ENCODE measurements at regions not wholly inside any gene's neighbourhood (a gene's known extent, or its start where the extent isn't known, plus 50 kb on each side); places are given as distances from the start of the nearest gene placed in this dataset.

DNA sequence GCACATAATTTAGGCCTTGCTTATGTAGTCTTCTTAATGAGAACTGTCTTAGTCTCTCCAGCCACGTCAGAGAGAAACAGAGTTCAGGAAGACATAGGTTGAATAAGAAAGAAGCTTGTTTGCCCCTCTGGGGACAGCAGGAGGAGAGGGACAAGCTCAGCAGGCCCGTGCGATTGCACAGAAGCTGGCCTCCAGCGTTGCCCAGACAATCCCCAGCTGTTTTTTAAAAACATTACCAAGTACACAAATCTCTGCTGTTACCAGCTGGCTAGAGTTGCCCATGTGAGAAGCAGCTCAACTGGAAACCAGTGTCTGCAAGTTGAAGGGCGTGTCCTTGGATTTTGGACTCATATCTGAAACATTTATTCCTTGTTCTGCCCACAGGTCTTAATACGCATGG is 232.6 kb downstream of the EFCAB11 start:
- Histone ChIP-seq H3K27me3 (ENCODE audit: control insufficient read depth in 3 of 3, insufficient read depth in 3 of 3, low read length in 3 of 3) (no peaks in the 10 kb centered on the region), H3K27ac (ENCODE audit: low read depth in 1 of 3, low read length in 2 of 3) (no peak overlapping the region), H3K4me1 (ENCODE audit: control insufficient read depth in 3 of 3, insufficient read depth in 2 of 3, low read depth in 1 of 3, low read length in 2 of 3) (peaks cover 2 to 8% (median 2%) of the 10 kb centered on the region in 3 donors), H3K36me3 (ENCODE audit: control insufficient read depth in 3 of 3, insufficient read depth in 2 of 3, low read depth in 1 of 3, low read length in 3 of 3) (no peaks in the 10 kb centered on the region), H3K4me3 (ENCODE audit: low read depth in 1 of 3, low read length in 3 of 3) (no peak overlapping the region), H3K9me3 (ENCODE audit: control insufficient read depth in 2 of 2, insufficient read depth in 1 of 2, low read depth in 1 of 2, low read length in 1 of 2) (no peaks in the 10 kb centered on the region)
- DNase-seq: peak; percentile 56 to 71
- FAIRE-seq: no peak
- 24 to 52% (median 34%) methylated on average over 6 of the region's 6 CpGs for WGBS, 3 donors

DNA sequence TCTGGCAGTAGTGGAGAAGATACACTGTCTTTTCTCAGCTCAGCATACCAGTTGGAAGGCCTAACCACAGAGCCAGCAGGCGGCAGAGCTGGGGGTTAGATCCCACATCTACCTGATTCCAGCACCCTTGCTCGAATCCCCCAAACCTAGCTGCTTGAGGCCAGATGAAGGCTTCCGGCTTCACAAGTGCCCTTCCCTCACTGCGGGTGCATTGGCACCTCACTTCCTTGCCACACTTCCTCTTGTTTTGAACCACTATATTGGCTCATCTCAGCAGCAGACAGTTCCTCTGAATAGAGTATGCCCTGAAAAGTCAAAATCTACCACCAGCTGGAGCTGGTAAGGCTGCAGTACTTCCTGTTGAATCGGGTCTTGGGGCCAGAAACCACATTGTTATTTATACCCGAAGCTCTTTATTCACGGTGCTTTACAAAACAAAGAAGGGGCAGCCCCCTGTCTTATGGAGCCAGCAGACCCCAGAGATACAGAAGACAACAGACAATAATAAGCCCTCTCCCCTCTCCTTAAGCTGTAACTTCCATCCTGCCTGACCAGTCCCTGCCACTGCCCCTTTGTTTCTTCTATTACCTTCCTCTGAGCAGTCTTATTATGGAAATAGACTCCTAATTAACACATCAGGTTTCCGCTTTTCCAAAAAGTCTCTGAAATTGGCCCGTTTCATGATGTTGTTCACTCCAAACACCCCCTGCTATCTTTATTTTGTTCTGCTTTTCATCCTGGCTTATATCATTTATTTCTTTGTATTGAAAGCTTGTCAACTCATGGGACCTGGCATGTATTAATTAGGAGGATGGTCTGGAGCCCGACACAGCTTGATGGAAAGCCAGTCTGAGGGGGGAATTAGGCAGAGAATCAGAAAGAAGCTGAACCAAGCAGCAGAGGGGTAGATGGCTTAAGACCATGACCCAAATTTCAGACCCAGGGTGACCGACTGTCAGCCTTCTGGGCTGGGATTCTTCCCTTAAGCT is 233.5 kb downstream of the EFCAB11 start:
- Histone ChIP-seq H3K27ac (ENCODE audit: low read depth in 1 of 3, low read length in 2 of 3) (peak overlapping the region in 1 of 3 donors; percentile 41), H3K4me1 (ENCODE audit: control insufficient read depth in 3 of 3, insufficient read depth in 2 of 3, low read depth in 1 of 3, low read length in 2 of 3) (peaks cover 2 to 8% (median 2%) of the 10 kb centered on the region in 3 donors), H3K36me3 (ENCODE audit: control insufficient read depth in 3 of 3, insufficient read depth in 2 of 3, low read depth in 1 of 3, low read length in 3 of 3) (no peaks in the 10 kb centered on the region), H3K27me3 (ENCODE audit: control insufficient read depth in 3 of 3, insufficient read depth in 3 of 3, low read length in 3 of 3) (no peaks in the 10 kb centered on the region), H3K9me3 (ENCODE audit: control insufficient read depth in 2 of 2, insufficient read depth in 1 of 2, low read depth in 1 of 2, low read length in 1 of 2) (peaks cover 0 to 4% of the 10 kb centered on the region in 2 donors), H3K4me3 (ENCODE audit: low read depth in 1 of 3, low read length in 3 of 3) (no peak overlapping the region)
- whole genome bisulfite sequencing, 3 donors: 67 to 87% (median 79%) methylated on average over 11 of the region's 11 CpGs
- DNase-seq (peak in 1 of 2 donors; percentile 54), FAIRE-seq (no peak)

DNA sequence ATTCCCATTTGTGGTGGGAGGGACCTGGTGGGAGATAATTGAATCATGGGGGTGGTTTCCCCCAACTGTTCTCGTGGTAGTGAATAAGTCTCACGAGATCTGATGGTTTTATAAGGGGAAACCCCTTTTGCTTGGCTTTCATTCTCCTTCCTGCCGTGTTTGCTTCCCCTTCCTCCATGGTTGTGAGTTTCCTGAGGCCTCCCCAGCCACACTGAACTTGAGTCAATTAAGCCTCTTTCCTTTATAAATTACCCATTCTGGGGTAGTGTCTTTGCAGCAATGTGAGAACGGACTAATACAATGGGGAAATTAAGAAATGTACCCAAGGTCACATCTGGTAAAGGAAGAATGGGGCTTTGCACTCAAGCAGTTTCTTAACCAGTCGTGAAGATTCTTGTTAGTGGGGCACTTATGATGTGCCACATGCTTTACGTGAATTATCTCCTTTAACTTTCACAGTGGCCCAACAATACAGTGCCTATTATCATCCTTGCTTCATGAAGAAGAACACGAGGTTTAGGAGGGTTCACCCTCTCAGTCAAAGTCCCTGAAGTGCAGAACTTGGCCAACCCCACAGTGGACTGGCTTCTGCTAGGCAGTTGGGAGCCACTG is 234.3 kb downstream of the EFCAB11 start:
- DNase-seq (no peak), FAIRE-seq (no peak)
- no peaks in the 10 kb centered on the region for H3K27me3 ChIP-seq (ENCODE audit: control insufficient read depth in 3 of 3, insufficient read depth in 3 of 3, low read length in 3 of 3)
- 66 to 87% (median 74%) methylated on average over 7 of the region's 7 CpGs for WGBS, 3 donors
- peaks cover 2 to 8% (median 2%) of the 10 kb centered on the region in 3 donors for H3K4me1 ChIP-seq (ENCODE audit: control insufficient read depth in 3 of 3, insufficient read depth in 2 of 3, low read depth in 1 of 3, low read length in 2 of 3)
- H3K4me3 ChIP-seq (ENCODE audit: low read depth in 1 of 3, low read length in 3 of 3): no peak overlapping the region
- peaks cover 0 to 4% of the 10 kb centered on the region in 2 donors for H3K9me3 ChIP-seq (ENCODE audit: control insufficient read depth in 2 of 2, insufficient read depth in 1 of 2, low read depth in 1 of 2, low read length in 1 of 2)
- H3K27ac ChIP-seq (ENCODE audit: low read depth in 1 of 3, low read length in 2 of 3): peak overlapping the region in 1 of 3 donors; percentile 41
- no peaks in the 10 kb centered on the region for H3K36me3 ChIP-seq (ENCODE audit: control insufficient read depth in 3 of 3, insufficient read depth in 2 of 3, low read depth in 1 of 3, low read length in 3 of 3)

DNA sequence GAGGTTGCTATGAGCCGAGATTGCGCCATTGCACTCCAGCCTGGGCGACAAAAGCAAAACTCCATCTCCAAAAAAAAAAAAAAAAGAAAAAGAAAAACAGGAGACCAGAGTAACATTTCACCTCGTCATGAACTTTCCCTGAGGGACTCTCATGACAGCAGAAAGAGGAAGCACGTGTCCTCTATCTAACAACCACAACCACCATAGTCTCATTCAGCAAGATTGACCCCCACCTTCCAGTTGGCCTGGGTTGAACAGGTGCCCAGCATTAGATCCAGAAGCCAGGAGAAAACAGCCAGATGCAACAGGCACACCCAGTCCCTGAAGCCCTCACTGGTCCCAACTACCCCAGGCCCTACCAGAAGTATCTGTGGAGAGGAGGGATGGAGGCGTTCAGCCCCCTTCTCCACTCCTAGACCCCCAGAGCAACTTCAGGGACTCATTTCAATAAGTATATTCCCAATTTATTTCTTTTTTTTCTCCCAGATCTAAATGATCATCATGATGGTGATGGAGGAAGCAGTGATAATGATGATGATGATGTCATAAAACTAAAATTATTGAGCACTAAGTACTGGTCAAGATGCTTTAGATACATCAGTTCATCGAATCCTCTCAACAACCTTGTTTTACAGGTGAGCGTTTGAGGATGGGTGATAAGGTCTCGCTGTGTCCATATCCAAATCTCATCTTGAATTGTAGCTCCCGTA is 235.0 kb downstream of the EFCAB11 start:
- H3K4me1 ChIP-seq (ENCODE audit: control insufficient read depth in 3 of 3, insufficient read depth in 2 of 3, low read depth in 1 of 3, low read length in 2 of 3): peaks cover 2 to 8% (median 2%) of the 10 kb centered on the region in 3 donors
- 87 to 94% (median 93%) methylated on average over 8 to 10 of the region's 10 CpGs for WGBS, 3 donors
- no peak for DNase-seq
- no peaks in the 10 kb centered on the region for H3K36me3 ChIP-seq (ENCODE audit: control insufficient read depth in 3 of 3, insufficient read depth in 2 of 3, low read depth in 1 of 3, low read length in 3 of 3)
- H3K27me3 ChIP-seq (ENCODE audit: control insufficient read depth in 3 of 3, insufficient read depth in 3 of 3, low read length in 3 of 3): no peaks in the 10 kb centered on the region
- H3K4me3 ChIP-seq (ENCODE audit: low read depth in 1 of 3, low read length in 3 of 3): no peak overlapping the region
- no peak for FAIRE-seq
- peaks cover 0 to 4% of the 10 kb centered on the region in 2 donors for H3K9me3 ChIP-seq (ENCODE audit: control insufficient read depth in 2 of 2, insufficient read depth in 1 of 2, low read depth in 1 of 2, low read length in 1 of 2)
- H3K27ac ChIP-seq (ENCODE audit: low read depth in 1 of 3, low read length in 2 of 3): no peak overlapping the region

DNA sequence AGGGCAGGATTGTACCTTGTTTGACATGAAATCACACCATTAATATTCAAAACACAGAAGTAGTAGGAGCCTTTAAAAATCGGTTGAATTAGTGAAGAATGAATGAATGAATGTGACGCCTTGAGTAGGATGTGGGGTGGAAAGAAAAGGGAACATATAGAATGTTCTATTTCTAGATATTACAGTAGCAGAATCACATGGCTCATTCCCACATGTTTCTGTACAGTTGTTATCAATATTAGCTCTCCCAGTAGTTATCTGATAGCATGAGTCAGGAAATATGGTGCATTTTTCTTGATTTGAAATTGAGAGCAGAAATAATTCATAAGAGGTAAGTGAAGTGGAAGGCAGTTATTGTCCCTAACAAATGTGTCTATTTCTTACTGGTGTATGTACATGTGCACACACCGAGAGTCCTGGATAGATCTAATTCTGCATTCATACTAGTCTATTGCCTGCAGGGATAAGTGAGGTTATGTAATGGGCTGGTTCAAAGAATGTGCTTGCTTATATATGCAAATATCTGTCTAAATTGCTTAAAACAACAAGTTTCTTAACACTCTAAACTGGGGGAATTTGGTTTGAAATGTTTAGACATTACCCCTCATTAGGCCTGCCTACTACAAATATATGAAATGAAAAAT is 245.4 kb downstream of the EFCAB11 start:
- Histone ChIP-seq H3K27me3 (ENCODE audit: control insufficient read depth in 3 of 3, insufficient read depth in 3 of 3, low read length in 3 of 3) (no peaks in the 10 kb centered on the region), H3K4me1 (ENCODE audit: control insufficient read depth in 3 of 3, insufficient read depth in 2 of 3, low read depth in 1 of 3, low read length in 2 of 3) (no peaks in the 10 kb centered on the region), H3K27ac (ENCODE audit: low read depth in 1 of 3, low read length in 2 of 3) (no peak overlapping the region), H3K36me3 (ENCODE audit: control insufficient read depth in 3 of 3, insufficient read depth in 2 of 3, low read depth in 1 of 3, low read length in 3 of 3) (no peaks in the 10 kb centered on the region), H3K9me3 (ENCODE audit: control insufficient read depth in 2 of 2, insufficient read depth in 1 of 2, low read depth in 1 of 2, low read length in 1 of 2) (peaks cover 0 to 21% of the 10 kb centered on the region in 2 donors), H3K4me3 (ENCODE audit: low read depth in 1 of 3, low read length in 3 of 3) (no peak overlapping the region)
- DNase-seq (no peak), FAIRE-seq (no peak)
- WGBS, 3 donors: 86 to 92% (median 91%) methylated on average over 3 of the region's 3 CpGs

DNA sequence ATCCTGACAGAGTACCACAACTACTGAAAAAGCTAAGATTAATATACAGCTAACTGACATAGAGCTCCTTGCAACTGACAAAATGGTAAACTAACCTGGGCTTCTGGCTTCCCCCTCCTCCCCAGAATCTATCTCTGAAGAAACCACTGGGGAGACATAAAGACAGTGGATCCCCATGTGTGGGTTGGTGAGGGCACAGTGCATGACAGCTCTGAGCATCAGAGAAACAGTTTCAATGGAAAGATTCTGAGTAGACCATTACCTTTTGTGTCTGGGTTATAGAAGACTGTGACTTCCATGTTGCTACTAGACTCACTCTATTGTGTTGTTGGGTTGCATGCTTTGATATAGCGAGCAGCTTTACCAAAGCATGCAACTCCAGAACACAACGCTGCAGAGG is 247.4 kb downstream of the EFCAB11 start:
- Histone ChIP-seq H3K9me3 (ENCODE audit: control insufficient read depth in 2 of 2, insufficient read depth in 1 of 2, low read depth in 1 of 2, low read length in 1 of 2) (peaks cover 0 to 15% of the 10 kb centered on the region in 2 donors), H3K36me3 (ENCODE audit: control insufficient read depth in 3 of 3, insufficient read depth in 2 of 3, low read depth in 1 of 3, low read length in 3 of 3) (no peaks in the 10 kb centered on the region), H3K27ac (ENCODE audit: low read depth in 1 of 3, low read length in 2 of 3) (no peak overlapping the region), H3K27me3 (ENCODE audit: control insufficient read depth in 3 of 3, insufficient read depth in 3 of 3, low read length in 3 of 3) (no peaks in the 10 kb centered on the region), H3K4me3 (ENCODE audit: low read depth in 1 of 3, low read length in 3 of 3) (no peak overlapping the region), H3K4me1 (ENCODE audit: control insufficient read depth in 3 of 3, insufficient read depth in 2 of 3, low read depth in 1 of 3, low read length in 2 of 3) (peaks cover 0 to 2% (median 2%) of the 10 kb centered on the region in 3 donors)
- no peak for DNase-seq
- WGBS, 3 donors: 86 to 98% (median 96%) methylated on average over 2 of the region's 2 CpGs
- no peak for FAIRE-seq

DNA sequence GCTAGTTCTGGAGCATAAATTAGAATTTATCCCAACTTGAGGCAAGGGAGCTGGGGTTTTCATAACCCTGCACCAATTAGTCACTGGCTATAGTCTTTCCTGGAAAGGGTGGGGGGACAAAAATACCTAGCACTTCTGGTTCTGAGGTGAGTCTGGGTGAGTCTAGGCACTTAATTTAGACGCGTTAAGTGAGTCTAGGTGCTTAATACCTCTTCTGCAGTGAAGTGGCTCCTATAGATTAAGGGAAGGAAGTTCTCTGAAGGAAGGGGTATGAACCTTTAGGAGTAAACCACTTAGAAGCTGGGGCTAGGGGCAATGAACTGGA is 251.7 kb downstream of the EFCAB11 start:
- H3K36me3 ChIP-seq (ENCODE audit: control insufficient read depth in 3 of 3, insufficient read depth in 2 of 3, low read depth in 1 of 3, low read length in 3 of 3): no peaks in the 10 kb centered on the region
- peaks cover 2 to 11% (median 4%) of the 10 kb centered on the region in 3 donors for H3K4me1 ChIP-seq (ENCODE audit: control insufficient read depth in 3 of 3, insufficient read depth in 2 of 3, low read depth in 1 of 3, low read length in 2 of 3)
- H3K9me3 ChIP-seq (ENCODE audit: control insufficient read depth in 2 of 2, insufficient read depth in 1 of 2, low read depth in 1 of 2, low read length in 1 of 2): peaks cover 0 to 7% of the 10 kb centered on the region in 2 donors
- 94 to 100% (median 100%) methylated on average over 2 of the region's 2 CpGs for WGBS, 3 donors
- H3K27me3 ChIP-seq (ENCODE audit: control insufficient read depth in 3 of 3, insufficient read depth in 3 of 3, low read length in 3 of 3): no peaks in the 10 kb centered on the region
- H3K27ac ChIP-seq (ENCODE audit: low read depth in 1 of 3, low read length in 2 of 3): no peak overlapping the region
- H3K4me3 ChIP-seq (ENCODE audit: low read depth in 1 of 3, low read length in 3 of 3): no peak overlapping the region
- FAIRE-seq (no peak), DNase-seq (no peak)
